ENCODE measurements at regions not wholly inside any gene's neighbourhood (a gene's known extent, or its start where the extent isn't known, plus 50 kb on each side); places are given as distances from the start of the nearest gene placed in this dataset.

DNA sequence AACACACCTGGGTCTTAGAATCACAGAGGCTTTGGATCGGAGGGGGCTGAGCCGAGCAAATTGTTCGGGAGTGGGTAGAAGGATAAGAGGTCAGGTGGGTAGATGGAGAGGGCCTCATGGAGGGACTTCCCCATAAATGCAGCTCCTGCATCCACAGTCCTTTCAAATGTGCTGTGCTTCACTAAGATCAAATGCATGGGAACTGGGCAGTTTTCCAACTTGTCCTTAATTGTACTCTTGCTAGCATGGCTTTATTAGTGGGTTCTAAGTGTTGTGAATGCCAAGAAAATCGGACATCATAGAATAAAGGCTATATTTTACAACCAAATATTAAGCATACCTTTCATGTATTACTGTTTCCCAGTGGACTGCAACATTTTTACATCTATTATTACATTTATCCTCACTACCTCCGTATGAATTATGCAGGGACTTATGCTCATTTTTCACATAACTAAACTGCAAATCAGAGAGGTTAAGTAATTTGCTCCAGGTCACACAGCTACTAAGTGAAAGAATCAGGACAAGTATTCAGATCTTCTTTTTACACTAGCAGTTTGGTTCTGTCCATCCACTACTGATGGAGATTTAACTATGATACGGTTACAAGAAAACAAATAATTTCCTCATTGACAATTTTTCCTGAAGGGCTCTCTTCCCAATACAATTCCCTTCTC, 174.5 kb upstream of the RUNX1 start:
- Histone ChIP-seq H3K9me3 (no peaks in the 10 kb centered on the region), H3K4me2 (no peak overlapping the region), H3K4me3 (no peak overlapping the region), H3K27ac (no peak overlapping the region), H3K4me1 (no peaks in the 10 kb centered on the region; the same call in 2 of the 3 replicates)
- ATAC-seq (no peak), FAIRE-seq (no peak), DNase-seq (ENCODE audit: low read depth in 1 of 2, low spot score in 1 of 2) (no peak)
- WGBS (ENCODE audit: missing lambda C conversion rate) = 78% methylated on average over 6 of the region's 6 CpGs
- TF ChIP-seq ZNF302 (CRISPR knock-in tag; IDR thresholded peaks at IDR 0.05) = no peak
- TF ChIP-seq RARB (CRISPR knock-in tag; IDR thresholded peaks at IDR 0.05) = no peak
- TF ChIP-seq SREBF2 (IDR thresholded peaks at IDR 0.05) = no peak
- TF ChIP-seq CHD2 (IDR thresholded peaks at IDR 0.05; ENCODE audit: low read length, partially characterized antibody) = no peak
- TF ChIP-seq MAFK (IDR thresholded peaks at IDR 0.05; ENCODE audit: partially characterized antibody) = no peak
- TF ChIP-seq RFX5 (IDR thresholded peaks at IDR 0.05) = no peak
- no peak for TF ChIP-seq KDM5A (IDR thresholded peaks at IDR 0.05)
- no peak for TF ChIP-seq REST (IDR thresholded peaks at IDR 0.05)
- no peak for TF ChIP-seq RAD21 (conservative IDR thresholded peaks at IDR 0.05 in 1 of 2, IDR thresholded peaks at IDR 0.05 in 1 of 2)
- no peak for TF ChIP-seq USF2 (IDR thresholded peaks at IDR 0.05)
- TF ChIP-seq HOXB5 (CRISPR knock-in tag; IDR thresholded peaks at IDR 0.05) = no peak
- no peak for TF ChIP-seq FOSL2 (IDR thresholded peaks at IDR 0.05)
- TF ChIP-seq FOSL2 (CRISPR knock-in tag; IDR thresholded peaks at IDR 0.05) = no peak
- TF ChIP-seq CBX2 (IDR thresholded peaks at IDR 0.05; ENCODE audit: borderline replicate concordance, low read depth) = no peak
- TF ChIP-seq MAZ (IDR thresholded peaks at IDR 0.05; ENCODE audit: borderline replicate concordance, low read depth, low read length) = no peak
- no peak for TF ChIP-seq HEYL (CRISPR knock-in tag; IDR thresholded peaks at IDR 0.05)
- TF ChIP-seq, protein P1, sequence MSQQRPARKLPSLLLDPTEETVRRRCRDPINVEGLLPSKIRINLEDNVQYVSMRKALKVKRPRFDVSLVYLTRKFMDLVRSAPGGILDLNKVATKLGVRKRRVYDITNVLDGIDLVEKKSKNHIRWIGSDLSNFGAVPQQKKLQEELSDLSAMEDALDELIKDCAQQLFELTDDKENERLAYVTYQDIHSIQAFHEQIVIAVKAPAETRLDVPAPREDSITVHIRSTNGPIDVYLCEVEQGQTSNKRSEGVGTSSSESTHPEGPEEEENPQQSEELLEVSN (IDR thresholded peaks at IDR 0.05; ENCODE audit: borderline replicate concordance, low read depth) = no peak
- CTCF ChIA-PET = no interaction called here
- POLR2A ChIA-PET = no interaction called here

- H3K4me3 ChIP-seq = no peak overlapping the region
- ChIA-PET POLR2A (no interaction called here), CTCF (no interaction called here)
- DNase-seq (ENCODE audit: low read depth in 1 of 2, low spot score in 1 of 2) (no peak), ATAC-seq (no peak), FAIRE-seq (no peak)
- 69% methylated on average over 3 of the region's 3 CpGs for WGBS (ENCODE audit: missing lambda C conversion rate)
- no peaks in the 10 kb centered on the region for H3K9me3 ChIP-seq
- no peak overlapping the region for H3K4me2 ChIP-seq
- H3K4me1 ChIP-seq = peaks cover 8% of the 10 kb centered on the region
- TF ChIP-seq, protein P2, sequence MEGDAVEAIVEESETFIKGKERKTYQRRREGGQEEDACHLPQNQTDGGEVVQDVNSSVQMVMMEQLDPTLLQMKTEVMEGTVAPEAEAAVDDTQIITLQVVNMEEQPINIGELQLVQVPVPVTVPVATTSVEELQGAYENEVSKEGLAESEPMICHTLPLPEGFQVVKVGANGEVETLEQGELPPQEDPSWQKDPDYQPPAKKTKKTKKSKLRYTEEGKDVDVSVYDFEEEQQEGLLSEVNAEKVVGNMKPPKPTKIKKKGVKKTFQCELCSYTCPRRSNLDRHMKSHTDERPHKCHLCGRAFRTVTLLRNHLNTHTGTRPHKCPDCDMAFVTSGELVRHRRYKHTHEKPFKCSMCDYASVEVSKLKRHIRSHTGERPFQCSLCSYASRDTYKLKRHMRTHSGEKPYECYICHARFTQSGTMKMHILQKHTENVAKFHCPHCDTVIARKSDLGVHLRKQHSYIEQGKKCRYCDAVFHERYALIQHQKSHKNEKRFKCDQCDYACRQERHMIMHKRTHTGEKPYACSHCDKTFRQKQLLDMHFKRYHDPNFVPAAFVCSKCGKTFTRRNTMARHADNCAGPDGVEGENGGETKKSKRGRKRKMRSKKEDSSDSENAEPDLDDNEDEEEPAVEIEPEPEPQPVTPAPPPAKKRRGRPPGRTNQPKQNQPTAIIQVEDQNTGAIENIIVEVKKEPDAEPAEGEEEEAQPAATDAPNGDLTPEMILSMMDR (IDR thresholded peaks at IDR 0.05) = no peak
- TF ChIP-seq, protein P3, sequence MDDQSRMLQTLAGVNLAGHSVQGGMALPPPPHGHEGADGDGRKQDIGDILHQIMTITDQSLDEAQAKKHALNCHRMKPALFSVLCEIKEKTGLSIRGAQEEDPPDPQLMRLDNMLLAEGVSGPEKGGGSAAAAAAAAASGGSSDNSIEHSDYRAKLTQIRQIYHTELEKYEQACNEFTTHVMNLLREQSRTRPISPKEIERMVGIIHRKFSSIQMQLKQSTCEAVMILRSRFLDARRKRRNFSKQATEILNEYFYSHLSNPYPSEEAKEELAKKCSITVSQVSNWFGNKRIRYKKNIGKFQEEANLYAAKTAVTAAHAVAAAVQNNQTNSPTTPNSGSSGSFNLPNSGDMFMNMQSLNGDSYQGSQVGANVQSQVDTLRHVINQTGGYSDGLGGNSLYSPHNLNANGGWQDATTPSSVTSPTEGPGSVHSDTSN (IDR thresholded peaks at IDR 0.05) = no peak
- TF ChIP-seq POLR2A (IDR thresholded peaks at IDR 0.05; ENCODE audit: low read length) (no peak), JUN (IDR thresholded peaks at IDR 0.05) (no peak), RAD21 (conservative IDR thresholded peaks at IDR 0.05 in 1 of 2, IDR thresholded peaks at IDR 0.05 in 1 of 2) (no peak), CHD4 (IDR thresholded peaks at IDR 0.05; ENCODE audit: borderline replicate concordance) (no peak), HOXB13 (CRISPR knock-in tag; IDR thresholded peaks at IDR 0.05; ENCODE audit: low read depth) (no peak), EHF (CRISPR knock-in tag; IDR thresholded peaks at IDR 0.05) (no peak), KDM1A (IDR thresholded peaks at IDR 0.05; ENCODE audit: low read depth) (no peak)
- H3K27ac ChIP-seq = no peak overlapping the region
Observed at GRCh38 chr21:35222541-35222941, 173.4 kb upstream of the RUNX1 start.

All from A549 (cell line).